ENCODE measurements at regions not wholly inside any gene's neighbourhood (a gene's known extent, or its start where the extent isn't known, plus 50 kb on each side); places are given as distances from the start of the nearest gene placed in this dataset.
"Not testable (repeated sequence)": the region's sequence is repeated elsewhere in the genome, so short reads cannot be mapped to it uniquely, and the experiment has no call there.

DNA sequence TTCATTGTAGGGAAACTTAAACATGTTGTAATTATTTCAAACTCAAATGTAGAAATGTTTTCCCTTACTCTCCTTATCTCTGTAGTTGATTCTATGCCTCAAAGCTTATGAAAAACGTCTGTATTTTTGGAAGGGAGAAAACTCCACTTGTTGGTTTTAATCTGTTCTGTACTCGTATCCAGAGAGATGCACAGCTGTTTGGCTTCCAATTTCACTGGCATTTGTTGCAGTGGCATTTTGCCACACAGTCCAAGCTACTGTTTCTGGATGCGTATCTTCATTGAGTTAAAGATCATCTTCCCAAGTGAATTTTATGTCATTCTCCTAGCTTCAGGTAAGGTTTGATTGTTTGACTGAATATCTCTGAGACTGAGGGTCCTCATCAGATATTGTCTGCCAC is 481.4 kb downstream of the TRHDE start:
- H3K36me3 ChIP-seq, result no peaks in the 10 kb centered on the region
- H3K27me3 ChIP-seq, result no peaks in the 10 kb centered on the region
- H3K9me3 ChIP-seq, result peaks cover 4 to 7% of the 10 kb centered on the region in 2 donors
- no peak for DNase-seq (ENCODE audit: low spot score in 2 of 2)
- no peaks in the 10 kb centered on the region for H3K4me1 ChIP-seq
- H3K27ac ChIP-seq, result no peak overlapping the region
- TF ChIP-seq POLR2AphosphoS5 (IDR thresholded peaks at IDR 0.05) (no peak), POLR2A (IDR thresholded peaks at IDR 0.05) (no peak)
- TF ChIP-seq, protein P1, sequence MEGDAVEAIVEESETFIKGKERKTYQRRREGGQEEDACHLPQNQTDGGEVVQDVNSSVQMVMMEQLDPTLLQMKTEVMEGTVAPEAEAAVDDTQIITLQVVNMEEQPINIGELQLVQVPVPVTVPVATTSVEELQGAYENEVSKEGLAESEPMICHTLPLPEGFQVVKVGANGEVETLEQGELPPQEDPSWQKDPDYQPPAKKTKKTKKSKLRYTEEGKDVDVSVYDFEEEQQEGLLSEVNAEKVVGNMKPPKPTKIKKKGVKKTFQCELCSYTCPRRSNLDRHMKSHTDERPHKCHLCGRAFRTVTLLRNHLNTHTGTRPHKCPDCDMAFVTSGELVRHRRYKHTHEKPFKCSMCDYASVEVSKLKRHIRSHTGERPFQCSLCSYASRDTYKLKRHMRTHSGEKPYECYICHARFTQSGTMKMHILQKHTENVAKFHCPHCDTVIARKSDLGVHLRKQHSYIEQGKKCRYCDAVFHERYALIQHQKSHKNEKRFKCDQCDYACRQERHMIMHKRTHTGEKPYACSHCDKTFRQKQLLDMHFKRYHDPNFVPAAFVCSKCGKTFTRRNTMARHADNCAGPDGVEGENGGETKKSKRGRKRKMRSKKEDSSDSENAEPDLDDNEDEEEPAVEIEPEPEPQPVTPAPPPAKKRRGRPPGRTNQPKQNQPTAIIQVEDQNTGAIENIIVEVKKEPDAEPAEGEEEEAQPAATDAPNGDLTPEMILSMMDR (IDR thresholded peaks at IDR 0.05), result no peak
- H3K4me3 ChIP-seq, result no peak overlapping the region
- intact Hi-C loops (cut with DNase I; ENCODE audit: low total_unique reads), result no loop called here

DNA sequence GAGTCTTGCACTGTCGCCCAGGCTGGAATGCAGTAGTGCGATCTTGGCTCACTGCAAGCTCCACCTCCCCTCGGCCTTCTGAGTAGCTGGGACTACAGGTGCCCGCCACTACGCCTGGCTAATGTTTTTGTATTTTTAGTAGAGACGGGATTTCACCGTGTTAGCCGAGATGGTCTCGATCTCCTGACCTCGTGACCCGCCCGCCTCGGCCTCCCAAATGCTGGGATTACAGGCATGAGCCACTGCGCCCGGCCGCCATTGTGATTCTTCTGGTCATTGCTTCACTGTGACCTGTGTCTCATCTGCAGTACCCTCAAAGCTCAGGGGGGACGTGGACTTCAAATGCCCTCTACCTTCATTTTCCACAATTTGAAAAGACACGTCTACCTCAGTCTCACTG is 481.9 kb downstream of the TRHDE start:
- H3K4me1 ChIP-seq; intact Hi-C loops (cut with DNase I; ENCODE audit: low total_unique reads); H3K4me3 ChIP-seq; H3K36me3 ChIP-seq; H3K27me3 ChIP-seq; H3K27ac ChIP-seq; DNase-seq (ENCODE audit: low spot score in 2 of 2); H3K9me3 ChIP-seq: not testable (repeated sequence)

DNA sequence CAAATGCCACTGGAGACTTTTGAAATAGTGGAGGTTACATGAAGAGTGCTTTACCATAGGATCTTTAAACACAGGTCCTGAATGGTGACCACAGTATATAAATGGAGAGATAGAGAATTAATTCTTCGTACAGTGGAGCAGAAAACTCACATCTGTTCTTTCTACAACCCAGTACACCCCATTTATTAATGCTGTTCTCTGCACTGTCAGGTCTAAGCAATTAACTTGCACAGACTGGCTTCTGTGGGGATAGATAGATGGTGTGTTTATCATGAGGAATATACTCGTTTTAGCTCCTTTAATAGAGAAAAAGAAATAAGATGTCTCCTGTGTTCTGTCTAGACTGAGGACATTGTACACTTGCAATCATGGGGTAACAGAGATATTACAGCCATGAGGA is 494.3 kb downstream of the TRHDE start:
- H3K27me3 ChIP-seq, result no peaks in the 10 kb centered on the region
- no peaks in the 10 kb centered on the region for H3K36me3 ChIP-seq
- TF ChIP-seq POLR2AphosphoS5 (IDR thresholded peaks at IDR 0.05) (no peak), POLR2A (IDR thresholded peaks at IDR 0.05) (no peak)
- TF ChIP-seq, protein P1 (IDR thresholded peaks at IDR 0.05), result no peak
- H3K4me1 ChIP-seq, result no peaks in the 10 kb centered on the region
- no peak overlapping the region for H3K4me3 ChIP-seq
- no peak overlapping the region for H3K27ac ChIP-seq
- H3K9me3 ChIP-seq, result no peaks in the 10 kb centered on the region
- intact Hi-C loops (cut with DNase I; ENCODE audit: low total_unique reads), result no loop called here
- DNase-seq (ENCODE audit: low spot score in 2 of 2), result no peak

DNA sequence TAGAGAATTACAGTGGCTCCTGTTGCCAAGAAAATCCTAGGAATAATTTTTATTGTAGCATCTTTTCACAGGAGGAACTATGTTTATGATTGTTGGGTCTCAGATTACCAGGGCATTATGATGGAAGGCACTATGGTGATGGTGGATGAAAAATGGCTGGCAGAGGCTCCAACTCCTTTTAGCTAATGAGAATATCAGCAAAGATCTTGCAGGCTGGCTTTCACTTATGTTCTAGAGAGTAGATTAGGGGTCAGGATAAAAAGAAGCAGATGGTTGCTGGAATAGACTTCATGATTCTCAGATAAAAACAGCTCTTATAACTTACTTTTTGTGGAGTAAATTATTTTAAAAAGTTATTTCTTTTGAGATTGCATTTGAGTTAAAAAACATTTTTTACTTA is 501.9 kb downstream of the TRHDE start:
- H3K4me1 ChIP-seq, result no peaks in the 10 kb centered on the region
- intact Hi-C loops (cut with DNase I; ENCODE audit: low total_unique reads), result no loop called here
- H3K27ac ChIP-seq, result no peak overlapping the region
- no peaks in the 10 kb centered on the region for H3K36me3 ChIP-seq
- TF ChIP-seq, protein P1 (IDR thresholded peaks at IDR 0.05), result no peak
- no peak for TF ChIP-seq POLR2AphosphoS5 (IDR thresholded peaks at IDR 0.05)
- H3K4me3 ChIP-seq, result no peak overlapping the region
- H3K9me3 ChIP-seq, result no peaks in the 10 kb centered on the region
- DNase-seq (ENCODE audit: low spot score in 2 of 2), result no peak
- H3K27me3 ChIP-seq, result no peaks in the 10 kb centered on the region

DNA sequence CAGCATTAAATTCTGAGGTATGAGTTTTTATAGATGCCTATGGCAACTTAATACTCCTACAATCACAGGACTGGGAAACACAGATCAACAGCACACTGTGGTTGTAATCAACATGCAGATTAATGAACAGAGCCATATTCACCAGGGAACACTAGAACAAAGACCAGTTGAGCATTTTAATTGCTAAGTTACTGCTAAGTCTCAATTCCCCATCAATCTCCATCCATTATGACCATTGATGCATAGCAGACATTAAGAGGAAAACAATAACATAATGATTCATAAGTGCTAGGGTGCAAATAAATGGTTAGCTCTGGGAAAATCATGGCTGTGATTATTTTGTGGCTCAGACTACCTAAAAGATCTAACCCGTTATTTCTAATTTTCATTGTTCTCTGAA is 505.6 kb downstream of the TRHDE start:
- Histone ChIP-seq H3K9me3 (no peaks in the 10 kb centered on the region), H3K4me3 (no peak overlapping the region), H3K36me3 (no peaks in the 10 kb centered on the region), H3K27me3 (no peaks in the 10 kb centered on the region), H3K27ac (no peak overlapping the region), H3K4me1 (no peaks in the 10 kb centered on the region)
- no peak for DNase-seq (ENCODE audit: low spot score in 2 of 2)
- no peak for TF ChIP-seq POLR2A (IDR thresholded peaks at IDR 0.05)
- no peak for TF ChIP-seq POLR2AphosphoS5 (IDR thresholded peaks at IDR 0.05)
- TF ChIP-seq, protein P1 (IDR thresholded peaks at IDR 0.05), result no peak
- intact Hi-C loops (cut with DNase I; ENCODE audit: low total_unique reads), result no loop called here

DNA sequence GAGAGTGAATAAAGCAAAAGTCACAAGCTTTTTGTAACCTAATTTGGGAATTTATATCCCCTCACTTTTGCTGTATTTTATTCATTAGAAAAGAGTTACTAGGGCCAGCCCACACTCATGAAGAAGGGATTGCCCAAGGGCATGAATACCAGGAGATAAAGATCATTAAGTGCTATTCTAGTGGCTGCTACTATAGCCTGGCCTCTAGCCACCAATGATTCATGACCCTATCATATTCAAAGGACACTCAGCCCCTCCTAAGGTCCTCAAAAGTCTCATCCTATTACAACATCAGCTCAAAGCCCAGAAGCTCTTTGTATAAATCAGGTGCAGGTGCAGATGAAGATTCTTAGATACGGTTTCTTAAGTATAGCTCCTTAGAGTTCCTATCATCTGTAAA is 518.1 kb downstream of the TRHDE start:
- intact Hi-C loops (cut with DNase I; ENCODE audit: low total_unique reads), result no loop called here
- TF ChIP-seq, protein P1 (IDR thresholded peaks at IDR 0.05), result no peak
- TF ChIP-seq POLR2AphosphoS5 (IDR thresholded peaks at IDR 0.05) (no peak), POLR2A (IDR thresholded peaks at IDR 0.05) (no peak)
- H3K36me3 ChIP-seq, result no peaks in the 10 kb centered on the region
- H3K4me3 ChIP-seq, result no peak overlapping the region
- no peaks in the 10 kb centered on the region for H3K4me1 ChIP-seq
- peaks cover 0 to 2% of the 10 kb centered on the region in 2 donors for H3K9me3 ChIP-seq
- DNase-seq (ENCODE audit: low spot score in 2 of 2), result no peak
- H3K27ac ChIP-seq, result no peak overlapping the region
- no peaks in the 10 kb centered on the region for H3K27me3 ChIP-seq

Data from breast epithelium (tissue), 4 donors.